GM12872 (cell line): ENCODE measurements at regions not wholly inside any gene's neighbourhood (a gene's known extent, or its start where the extent isn't known, plus 50 kb on each side); places are given as distances from the start of the nearest gene placed in this dataset.

Experiments
- TF ChIP-seq, protein P1 (sequence below): IDR thresholded peaks from 3 replicates; pipeline ENCODE4 v1.5.1; 2011; ENCODE audit warnings: low read depth, mild to moderate bottlenecking, low read length, moderate library complexity; ENCODE audit not compliant: insufficient read depth

DNA sequence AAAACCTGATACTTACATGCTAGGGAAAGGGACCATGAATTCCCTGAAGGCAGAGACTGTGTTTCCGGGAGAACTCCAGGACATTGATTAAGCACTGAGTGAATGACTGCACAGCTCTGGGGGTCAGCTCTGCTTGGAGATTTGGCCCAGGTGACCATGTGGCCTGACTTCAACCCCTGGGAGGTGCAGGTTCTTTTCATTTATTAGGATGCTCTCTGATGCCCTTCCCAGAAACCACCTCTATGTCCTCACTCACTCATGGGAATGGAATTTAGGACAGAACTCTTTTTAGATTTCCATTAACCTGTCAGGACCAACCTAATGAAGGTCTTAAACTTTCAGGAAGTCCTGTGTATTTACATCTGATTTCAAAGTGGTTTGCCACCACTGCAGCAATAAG is 393.3 kb upstream of the ARGLU1 start:
- TF ChIP-seq, protein P1, sequence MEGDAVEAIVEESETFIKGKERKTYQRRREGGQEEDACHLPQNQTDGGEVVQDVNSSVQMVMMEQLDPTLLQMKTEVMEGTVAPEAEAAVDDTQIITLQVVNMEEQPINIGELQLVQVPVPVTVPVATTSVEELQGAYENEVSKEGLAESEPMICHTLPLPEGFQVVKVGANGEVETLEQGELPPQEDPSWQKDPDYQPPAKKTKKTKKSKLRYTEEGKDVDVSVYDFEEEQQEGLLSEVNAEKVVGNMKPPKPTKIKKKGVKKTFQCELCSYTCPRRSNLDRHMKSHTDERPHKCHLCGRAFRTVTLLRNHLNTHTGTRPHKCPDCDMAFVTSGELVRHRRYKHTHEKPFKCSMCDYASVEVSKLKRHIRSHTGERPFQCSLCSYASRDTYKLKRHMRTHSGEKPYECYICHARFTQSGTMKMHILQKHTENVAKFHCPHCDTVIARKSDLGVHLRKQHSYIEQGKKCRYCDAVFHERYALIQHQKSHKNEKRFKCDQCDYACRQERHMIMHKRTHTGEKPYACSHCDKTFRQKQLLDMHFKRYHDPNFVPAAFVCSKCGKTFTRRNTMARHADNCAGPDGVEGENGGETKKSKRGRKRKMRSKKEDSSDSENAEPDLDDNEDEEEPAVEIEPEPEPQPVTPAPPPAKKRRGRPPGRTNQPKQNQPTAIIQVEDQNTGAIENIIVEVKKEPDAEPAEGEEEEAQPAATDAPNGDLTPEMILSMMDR = no peak

DNA sequence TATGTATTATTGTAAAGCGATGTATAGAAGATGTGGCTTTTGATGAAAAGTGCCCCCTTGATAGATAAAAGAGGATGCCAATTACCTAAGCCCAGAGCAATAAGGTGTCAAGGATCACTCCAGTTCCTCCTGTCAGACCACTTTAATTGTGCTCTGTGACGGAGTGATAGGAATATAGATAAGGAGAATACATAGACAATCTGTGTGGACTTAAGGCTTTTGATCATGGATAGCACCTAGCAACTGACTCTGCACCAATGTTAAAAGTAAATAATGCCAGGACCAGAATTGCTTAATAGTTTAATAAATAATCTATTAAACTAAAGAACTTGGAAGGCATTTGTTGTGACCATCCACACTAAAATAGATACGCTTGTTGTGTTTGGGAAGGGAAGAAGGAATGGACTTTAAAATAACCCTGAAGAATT is 390.7 kb upstream of the ARGLU1 start:
- TF ChIP-seq, protein P1 = no peak

GRCh38 chr13:106942563-106942962 is 374.6 kb upstream of the ARGLU1 start:
- TF ChIP-seq, protein P1 = no peak

DNA sequence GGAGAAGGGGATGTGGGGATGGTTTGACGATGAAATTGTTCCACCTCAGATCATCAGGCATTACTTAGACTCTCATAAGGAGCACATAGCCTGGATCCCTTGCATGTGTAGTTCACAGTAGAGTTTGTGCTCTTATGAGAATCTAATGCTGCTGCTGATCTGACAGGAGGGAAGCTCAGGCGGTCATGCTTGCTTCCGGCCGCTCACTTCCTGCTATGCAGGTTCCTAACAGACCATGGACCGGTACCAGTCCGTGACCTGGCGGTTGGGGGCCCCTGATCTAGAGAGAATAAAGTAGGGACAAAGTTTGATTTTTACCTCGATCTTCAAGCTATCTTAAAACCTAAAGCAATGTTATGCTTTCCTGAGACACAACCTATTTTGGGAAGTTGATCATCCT is 373.8 kb upstream of the ARGLU1 start:
- TF ChIP-seq, protein P1 = no peak

DNA sequence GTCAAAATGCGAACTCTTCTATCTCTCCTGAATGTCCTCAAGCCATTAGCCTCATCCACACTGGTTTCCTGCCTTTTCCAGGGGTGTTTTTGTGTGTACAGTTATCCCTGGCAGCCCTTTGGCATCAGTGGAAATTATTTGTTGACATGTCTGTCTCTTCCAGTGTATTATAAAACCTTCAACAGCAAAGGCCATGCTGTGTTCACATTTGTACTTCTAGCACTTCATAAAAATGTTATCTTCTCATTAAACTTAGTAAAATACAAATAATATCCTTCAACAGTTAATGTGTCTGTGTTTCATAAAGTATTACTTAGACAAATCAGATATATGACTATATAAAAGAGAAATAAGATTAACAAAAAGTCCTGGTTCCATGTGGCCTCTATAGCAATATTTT is 359.5 kb upstream of the ARGLU1 start:
- TF ChIP-seq, protein P1 = no peak

GRCh38 chr13:106922384-106922783 is 354.4 kb upstream of the ARGLU1 start:
- TF ChIP-seq, protein P1 = no peak

DNA sequence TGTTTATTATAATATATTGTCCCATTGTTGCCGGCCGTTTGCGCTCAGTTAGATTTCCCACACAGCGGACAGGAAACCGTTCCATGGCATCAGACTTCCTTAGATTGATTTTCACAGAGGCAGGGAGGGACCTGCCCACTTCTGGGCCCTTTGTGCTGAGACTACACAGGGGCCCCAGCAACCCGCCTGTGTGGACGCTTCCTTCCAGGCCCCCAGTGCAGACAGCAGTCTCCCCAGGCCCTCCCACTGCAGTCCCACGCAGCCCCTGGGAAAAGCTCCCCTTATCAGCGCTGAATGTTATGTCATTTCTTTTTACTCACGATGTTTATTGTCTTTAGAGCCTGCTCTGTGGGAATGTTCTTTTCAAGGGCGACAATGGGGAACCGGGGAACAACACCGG is 351.7 kb upstream of the ARGLU1 start:
- TF ChIP-seq, protein P1 = no peak

DNA sequence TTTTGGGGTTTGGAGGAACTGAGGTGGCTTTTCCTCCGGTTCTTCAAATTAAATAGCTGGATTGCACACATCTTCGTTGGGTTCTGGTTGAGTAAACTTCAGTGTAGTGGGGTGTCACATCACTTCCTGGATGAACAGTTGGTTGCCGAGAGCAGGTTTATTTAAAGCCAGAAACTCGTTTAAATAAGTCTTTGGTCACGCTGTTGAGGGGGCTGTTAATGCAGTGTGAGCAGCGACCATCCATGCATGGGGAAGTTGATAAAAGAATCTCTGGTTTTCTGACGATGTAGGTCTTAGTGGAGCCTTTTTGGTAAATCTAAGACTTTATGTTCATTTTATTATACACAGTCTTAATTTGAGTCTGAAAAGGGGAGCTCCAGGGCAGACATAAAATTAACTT is 351.2 kb upstream of the ARGLU1 start:
- TF ChIP-seq, protein P1 = no peak
